ENCODE measurements at regions not wholly inside any gene's neighbourhood (a gene's known extent, or its start where the extent isn't known, plus 50 kb on each side); places are given as distances from the start of the nearest gene placed in this dataset.

GRCh38 chr12:127649961-127650360, 617.0 kb upstream of the TMEM132C start (continued):
- TF ChIP-seq ZNF462 (CRISPR knock-in tag; IDR thresholded peaks at IDR 0.05) (no peak), JUNB (IDR thresholded peaks at IDR 0.05; ENCODE audit: unreplicated experiment) (no peak), STAT1 (IDR thresholded peaks at IDR 0.05; ENCODE audit: unreplicated experiment) (no peak), NANOG (IDR thresholded peaks at IDR 0.05; ENCODE audit: borderline replicate concordance) (no peak)

- TF ChIP-seq CREB1 (CRISPR knock-in tag; IDR thresholded peaks at IDR 0.05; ENCODE audit: low read depth) (no peak), REST (IDR thresholded peaks at IDR 0.05; ENCODE audit: unreplicated experiment) (no peak), STAT1 (IDR thresholded peaks at IDR 0.05; ENCODE audit: unreplicated experiment) (no peak)
- H3K36me3 ChIP-seq (ENCODE audit: insufficient read depth), result no peaks in the 10 kb centered on the region
- Mint-ChIP-seq H3K4me1 (no peaks in the 10 kb centered on the region), H3K27ac (no peak overlapping the region), H3K36me3 (ENCODE audit: low read depth) (peaks cover 49% of the 10 kb centered on the region), H3K9me3 (peaks cover 98% of the 10 kb centered on the region), H3K4me3 (no peak overlapping the region), H3K27me3 (ENCODE audit: insufficient read depth, low read depth, poor library complexity) (peaks cover 3% of the 10 kb centered on the region)
- H3K4me2 ChIP-seq, result no peak overlapping the region
- H2AFZ ChIP-seq, result no peak overlapping the region
- no peaks in the 10 kb centered on the region; the same call in 1 of the 2 replicates for H3K9me2 ChIP-seq (ENCODE audit: insufficient read depth)
- H3K4me1 ChIP-seq (ENCODE audit: insufficient read depth), result no peaks in the 10 kb centered on the region
- DNase-seq (ENCODE audit: low spot score) (no peak), ATAC-seq (no peak)
- H4K20me1 ChIP-seq (replicated peaks; ENCODE audit: insufficient read depth), result no peaks in the 10 kb centered on the region
- no peak overlapping the region for H3K27ac ChIP-seq (ENCODE audit: low read depth)
- H3K79me2 ChIP-seq (replicated peaks; ENCODE audit: insufficient read depth), result no peaks in the 10 kb centered on the region
- no peaks in the 10 kb centered on the region for H3F3A ChIP-seq (replicated peaks; ENCODE audit: low read depth)
- no peaks in the 10 kb centered on the region for H3K27me3 ChIP-seq (ENCODE audit: insufficient read depth)
- no peak overlapping the region for H3K4me3 ChIP-seq
These were observed 616.3 kb upstream of the TMEM132C start for GRCh38 chr12:127650626-127651025.
